Spleen (tissue), 11 donors: ENCODE measurements at regions not wholly inside any gene's neighbourhood (a gene's known extent, or its start where the extent isn't known, plus 50 kb on each side); places are given as distances from the start of the nearest gene placed in this dataset.

Experiments used
- DNase-seq: peaks from one replicate; pipeline ENCODE4 v3.0.0-alpha.2; 2020
- H3K27ac ChIP-seq, 8 donors: fragments of 200-600 bp; sonication (generic) in 7 of 8; 1 replicate in 4 of 8; 2 replicates in 4 of 8; pipeline versions ENCODE4 v1.5.0 to v1.8.0; 2016 to 2021; ENCODE audit warnings: inconsistent platforms in 4 of 8, mild to moderate bottlenecking in 4 of 8, moderate library complexity in 1 of 8
- H3K27me3 ChIP-seq, 7 donors: fragments of 200-600 bp; sonication (generic) in 6 of 7; replicated peaks in 1 of 7; 1 replicate in 4 of 7; 2 replicates in 3 of 7; pipeline versions ENCODE4 v1.5.0 to v1.8.0; 2016 to 2021; ENCODE audit warnings: inconsistent platforms in 3 of 7, mild to moderate bottlenecking in 1 of 7
- H3K36me3 ChIP-seq, 6 donors: fragments of 200-600 bp; sonication (generic) in 5 of 6; 1 replicate in 4 of 6; 2 replicates in 2 of 6; pipeline versions ENCODE4 v1.5.0 to v1.8.0; 2016 to 2021; ENCODE audit warnings: inconsistent platforms in 2 of 6
- H3K4me1 ChIP-seq, 6 donors: fragments of 200-600 bp; sonication (generic) in 5 of 6; 1 replicate in 3 of 6; 2 replicates in 3 of 6; pipeline versions ENCODE4 v1.5.0 to v1.8.0; 2016 to 2021; ENCODE audit warnings: inconsistent platforms in 3 of 6
- H3K4me3 ChIP-seq, 8 donors: fragments of 200-600 bp; sonication (generic) in 7 of 8; 1 replicate in 4 of 8; 2 replicates in 4 of 8; pipeline versions ENCODE4 v1.5.0 to v1.8.0; 2016 to 2021; ENCODE audit warnings: inconsistent platforms in 4 of 8, mild to moderate bottlenecking in 4 of 8, moderate library complexity in 2 of 8
- H3K9me3 ChIP-seq, 8 donors: fragments of 200-600 bp; sonication (generic) in 7 of 8; 1 replicate in 4 of 8; 2 replicates in 4 of 8; pipeline versions ENCODE4 v1.5.0 to v1.8.0; 2016 to 2021; ENCODE audit warnings: inconsistent platforms in 4 of 8
- CTCF ChIP-seq, 11 experiments: fragments of 200-600 bp in 7 of 11; fragments of 450-650 bp in 4 of 11; sonication (generic) in 4 of 11; IDR thresholded peaks in 8 of 11; conservative IDR thresholded peaks in 3 of 11; 1 replicate in 7 of 11; 2 replicates in 4 of 11; pipeline versions ENCODE4 v1.4.0 to v1.8.0; 2016 to 2021; ENCODE audit warnings: antibody characterized with exemption in 11 of 11, inconsistent platforms in 4 of 11, mild to moderate bottlenecking in 1 of 11
- POLR2A ChIP-seq, 3 donors: fragments of 450-650 bp; IDR thresholded peaks; one replicate each; pipeline ENCODE4 v1.5.1; 2017; ENCODE audit warnings: antibody characterized with exemption in 3 of 3, mild to moderate bottlenecking in 1 of 3
- POLR2AphosphoS5 ChIP-seq, 3 donors: sonication (generic); formaldehyde crosslinking; IDR thresholded peaks; one replicate each; pipeline ENCODE4 v1.5.1; 2017; ENCODE audit warnings: antibody characterized with exemption in 3 of 3
- WGBS, 5 donors: extraction: QIAGEN DNeasy Blood & Tissue Kit in 3 of 5; methylation state at CpG; one replicate each; pipeline versions ENCODE4 v1.1.5 to v1.1.7; 2013 to 2018; 5-methylcytosine and 5-hydroxymethylcytosine counted together
- intact Hi-C: fragments of 100-400 bp; cut with DNase I; formaldehyde crosslinking; loops from one replicate; pipeline ENCODE4 v1.15.0; 2023; ENCODE audit warnings: low total_unique reads
- donor health status: healthy with polysubstance abuse.
- donor health status: DM: no; HTN: no; CAD: no; lungs with moderate emphysema.
- donor health status: DM: no; HTN: no; CAD: no.
- donor health status: Bipolar disorder and iron deficiency.
- donor health status: healthy.
- donor health status: DM: no; HTN: no; CAD: no.
- donor health status: DM: yes; HTN: yes; CAD: no.

GRCh38 chr13:71274923-71275608 lies 591.9 kb downstream of the DACH1 start:
- 41 to 63% (median 47%) methylated on average over 5 of the region's 5 CpGs for WGBS, 5 donors
- Histone ChIP-seq H3K36me3 (no peaks in the 10 kb centered on the region), H3K27me3 (no peaks in the 10 kb centered on the region), H3K4me3 (no peak overlapping the region), H3K9me3 (no peaks in the 10 kb centered on the region), H3K27ac (no peak overlapping the region), H3K4me1 (peaks cover 0 to 7% (median 0%) of the 10 kb centered on the region in 6 donors)
- TF ChIP-seq CTCF (IDR thresholded peaks at IDR 0.05 in 8 of 11, conservative IDR thresholded peaks at IDR 0.05 in 3 of 11), result no peak
- TF ChIP-seq POLR2A (IDR thresholded peaks at IDR 0.05), result no peak
- TF ChIP-seq POLR2AphosphoS5 (IDR thresholded peaks at IDR 0.05), result no peak
- intact Hi-C loops, result no loop called here
- DNase-seq, result no peak

- TF ChIP-seq POLR2AphosphoS5 (IDR thresholded peaks at IDR 0.05), result no peak
- H3K27me3 ChIP-seq, result no peaks in the 10 kb centered on the region
- no peak overlapping the region for H3K4me3 ChIP-seq
- H3K36me3 ChIP-seq, result no peaks in the 10 kb centered on the region
- intact Hi-C loops, result no loop called here
- no peaks in the 10 kb centered on the region for H3K9me3 ChIP-seq
- DNase-seq, result no peak
- WGBS, 5 donors, result 1 to 93% (median 89%) methylated on average over 1 of the region's 1 CpG
- no peak overlapping the region for H3K27ac ChIP-seq
- no peaks in the 10 kb centered on the region for H3K4me1 ChIP-seq
These were observed 605.7 kb downstream of the DACH1 start for GRCh38 chr13:71261256-71261655.

DNA sequence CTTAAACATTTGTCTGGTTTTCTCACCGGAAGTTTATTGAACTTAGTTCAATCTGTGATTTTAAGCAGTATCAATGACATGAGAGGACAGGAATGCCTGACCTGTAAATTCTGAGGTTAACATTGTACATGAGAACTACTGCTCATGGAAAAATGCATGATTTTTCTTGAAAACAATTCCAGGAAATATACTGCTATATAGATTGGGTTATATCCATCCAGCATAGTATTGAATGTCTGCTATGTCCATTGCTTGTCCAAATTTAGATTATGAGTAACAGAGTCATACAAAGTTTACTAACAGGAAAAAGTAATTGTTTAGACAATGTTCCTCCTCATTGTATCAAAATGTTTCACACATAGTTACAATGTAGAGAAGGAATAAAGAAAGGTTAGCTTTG lies 606.8 kb downstream of the DACH1 start:
- Histone ChIP-seq H3K9me3 (no peaks in the 10 kb centered on the region), H3K27ac (no peak overlapping the region), H3K27me3 (no peaks in the 10 kb centered on the region), H3K4me3 (no peak overlapping the region), H3K4me1 (no peaks in the 10 kb centered on the region), H3K36me3 (no peaks in the 10 kb centered on the region)
- 34 to 94% (median 78%) methylated on average over 1 of the region's 1 CpG for WGBS, 5 donors
- intact Hi-C loops, result no loop called here
- TF ChIP-seq POLR2AphosphoS5 (IDR thresholded peaks at IDR 0.05) (no peak), CTCF (IDR thresholded peaks at IDR 0.05 in 8 of 11, conservative IDR thresholded peaks at IDR 0.05 in 3 of 11) (no peak), POLR2A (IDR thresholded peaks at IDR 0.05) (no peak)
- no peak for DNase-seq

- no peak overlapping the region for H3K4me3 ChIP-seq
- DNase-seq, result no peak
- H3K9me3 ChIP-seq, result no peaks in the 10 kb centered on the region
- no peak overlapping the region for H3K27ac ChIP-seq
- TF ChIP-seq POLR2A (IDR thresholded peaks at IDR 0.05), result no peak
- no peak for TF ChIP-seq POLR2AphosphoS5 (IDR thresholded peaks at IDR 0.05)
- no peak for TF ChIP-seq CTCF (IDR thresholded peaks at IDR 0.05 in 8 of 11, conservative IDR thresholded peaks at IDR 0.05 in 3 of 11)
- intact Hi-C loops, result no loop called here
- WGBS, 5 donors, result 72 to 84% (median 76%) methylated on average over 1 of the region's 1 CpG
- H3K4me1 ChIP-seq, result no peaks in the 10 kb centered on the region
- H3K27me3 ChIP-seq, result no peaks in the 10 kb centered on the region
- H3K36me3 ChIP-seq, result no peaks in the 10 kb centered on the region
These were observed 611.4 kb downstream of the DACH1 start for GRCh38 chr13:71255633-71256032.
